ENCODE measurements at regions not wholly inside any gene's neighbourhood (a gene's known extent, or its start where the extent isn't known, plus 50 kb on each side); places are given as distances from the start of the nearest gene placed in this dataset.

- Histone ChIP-seq H4K20me1 (ENCODE audit: control insufficient read depth, insufficient read depth, low read length, poor library complexity, severe bottlenecking) (no peaks in the 10 kb centered on the region), H3K4me2 (replicated peaks; ENCODE audit: low read depth, low read length, poor library complexity, severe bottlenecking) (no peak overlapping the region), H3K27me3 (replicated peaks in 1 of 4; ENCODE audit: control extremely low read depth in 1 of 4, control insufficient read depth in 3 of 4, insufficient read depth in 4 of 4, low read length in 3 of 4) (no peaks in the 10 kb centered on the region), H3K9me3 (ENCODE audit: control extremely low read depth in 1 of 3, control insufficient read depth in 2 of 3, insufficient read depth in 1 of 3, low read length in 2 of 3) (no peaks in the 10 kb centered on the region), H3K4me3 (ENCODE audit: control extremely low read depth in 1 of 5, extremely low read depth in 1 of 5, insufficient read depth in 1 of 5, low read depth in 2 of 5, low read length in 4 of 5) (no peak overlapping the region), H3K36me3 (replicated peaks in 1 of 2; ENCODE audit: control extremely low read depth in 1 of 2, control insufficient read depth in 1 of 2, extremely low read depth in 1 of 2, insufficient read depth in 2 of 2, low read length in 1 of 2) (no peaks in the 10 kb centered on the region), H3K4me1 (ENCODE audit: control insufficient read depth in 2 of 2, insufficient read depth in 2 of 2, low read length in 2 of 2) (no peaks in the 10 kb centered on the region), H3K27ac (ENCODE audit: low read length in 2 of 2) (no peak overlapping the region), H3K9ac (ENCODE audit: low read length) (no peak overlapping the region), H2AFZ (ENCODE audit: insufficient read depth, low read depth, low read length, poor library complexity, severe bottlenecking) (no peak overlapping the region), H3K79me2 (ENCODE audit: control insufficient read depth, insufficient read depth, low read length) (no peaks in the 10 kb centered on the region)
- 100% methylated on average over 1 of the region's 2 CpGs for WGBS (ENCODE audit: insufficient coverage)
- ATAC-seq (ENCODE audit: low read depth): no peak
- ChIA-PET POLR2A (no interaction called here), CTCF (no interaction called here)
- intact Hi-C loops (cut with micrococcal nuclease): no loop called here
- Mint-ChIP-seq H3K27me3 (no peaks in the 10 kb centered on the region), H3K4me1 (no peaks in the 10 kb centered on the region), H3K27ac (no peak overlapping the region), H3K4me3 (no peak overlapping the region), H3K9me3 (ENCODE audit: insufficient read depth) (no peaks in the 10 kb centered on the region)
- TF ChIP-seq CTCF (IDR thresholded peaks at IDR 0.05): no peak
- no peak for TF ChIP-seq EZH2 (IDR thresholded peaks at IDR 0.05; ENCODE audit: borderline replicate concordance, insufficient read depth, low read depth, low read length, poor library complexity, severe bottlenecking)
- no peak for DNase-seq
These were observed 60.4 kb upstream of the CCN2 start for GRCh38 chr6:132011582-132011981.

GRCh38 chr6:132009175-132009574, 58.0 kb upstream of the CCN2 start:
- intact Hi-C loops (cut with micrococcal nuclease): no loop called here
- no peak overlapping the region for H2AFZ ChIP-seq (ENCODE audit: insufficient read depth, low read depth, low read length, poor library complexity, severe bottlenecking)

More at GRCh38 chr6:132009175-132009574, 58.0 kb upstream of the CCN2 start:
- CTCF ChIA-PET: no interaction called here
- ATAC-seq (ENCODE audit: low read depth) (no peak), DNase-seq (no peak)
- Histone ChIP-seq H3K4me1 (ENCODE audit: control insufficient read depth in 2 of 2, insufficient read depth in 2 of 2, low read length in 2 of 2) (peaks cover 0 to 11% of the 10 kb centered on the region in 2 donors), H3K79me2 (ENCODE audit: control insufficient read depth, insufficient read depth, low read length) (no peaks in the 10 kb centered on the region), H3K4me3 (ENCODE audit: control extremely low read depth in 1 of 5, extremely low read depth in 1 of 5, insufficient read depth in 1 of 5, low read depth in 2 of 5, low read length in 4 of 5) (no peak overlapping the region), H3K27ac (ENCODE audit: low read length in 2 of 2) (no peak overlapping the region), H3K36me3 (replicated peaks in 1 of 2; ENCODE audit: control extremely low read depth in 1 of 2, control insufficient read depth in 1 of 2, extremely low read depth in 1 of 2, insufficient read depth in 2 of 2, low read length in 1 of 2) (no peaks in the 10 kb centered on the region), H3K27me3 (replicated peaks in 1 of 4; ENCODE audit: control extremely low read depth in 1 of 4, control insufficient read depth in 3 of 4, insufficient read depth in 4 of 4, low read length in 3 of 4) (no peaks in the 10 kb centered on the region), H4K20me1 (ENCODE audit: control insufficient read depth, insufficient read depth, low read length, poor library complexity, severe bottlenecking) (no peaks in the 10 kb centered on the region), H3K9ac (ENCODE audit: low read length) (no peak overlapping the region), H3K9me3 (ENCODE audit: control extremely low read depth in 1 of 3, control insufficient read depth in 2 of 3, insufficient read depth in 1 of 3, low read length in 2 of 3) (no peaks in the 10 kb centered on the region), H3K4me2 (replicated peaks; ENCODE audit: low read depth, low read length, poor library complexity, severe bottlenecking) (no peak overlapping the region)
- POLR2A ChIA-PET: no interaction called here
- H3K27ac Mint-ChIP-seq: no peak overlapping the region
- H3K4me3 Mint-ChIP-seq: no peak overlapping the region
- no peaks in the 10 kb centered on the region for H3K9me3 Mint-ChIP-seq (ENCODE audit: insufficient read depth)
- TF ChIP-seq EZH2 (IDR thresholded peaks at IDR 0.05; ENCODE audit: borderline replicate concordance, insufficient read depth, low read depth, low read length, poor library complexity, severe bottlenecking): no peak
- peaks cover 7% of the 10 kb centered on the region for H3K4me1 Mint-ChIP-seq
- H3K27me3 Mint-ChIP-seq: no peaks in the 10 kb centered on the region

Data from B cell (primary cell).